H9 (cell line): ENCODE measurements at regions not wholly inside any gene's neighbourhood (a gene's known extent, or its start where the extent isn't known, plus 50 kb on each side); places are given as distances from the start of the nearest gene placed in this dataset.
A peak's percentile ranks its signal among the peaks of the same experiment; 100 is the strongest.

Source experiments
- DNase-seq: peaks from one replicate; pipeline ENCODE4 v3.0.0-alpha.2; 2017
- H2AFZ ChIP-seq: one replicate; pipeline ENCODE4 v1.6.1; 2013; ENCODE audit warnings: mild to moderate bottlenecking, low read length, control low read depth, moderate library complexity
- H2AK5ac ChIP-seq: 2 replicates; pipeline ENCODE4 v1.6.1; 2013; ENCODE audit warnings: low read length, control low read depth, mixed read lengths; ENCODE audit not compliant: insufficient read length
- H2BK120ac ChIP-seq: one replicate; pipeline ENCODE4 v1.6.1; 2013; ENCODE audit warnings: low read depth, mild to moderate bottlenecking, low read length, control low read depth, inconsistent platforms; ENCODE audit not compliant: poor library complexity, severe bottlenecking
- H2BK12ac ChIP-seq: 2 replicates; pipeline ENCODE4 v1.6.1; 2013; ENCODE audit warnings: low read length, control low read depth, mixed read lengths, low read depth; ENCODE audit not compliant: insufficient read length
- H2BK15ac ChIP-seq: 2 replicates; pipeline ENCODE4 v1.6.1; 2013; ENCODE audit warnings: low read depth, low read length, control low read depth
- H2BK20ac ChIP-seq: one replicate; pipeline ENCODE4 v1.6.1; 2013; ENCODE audit warnings: low read depth, mild to moderate bottlenecking, low read length, control low read depth, inconsistent platforms; ENCODE audit not compliant: poor library complexity, severe bottlenecking
- H2BK5ac ChIP-seq: 2 replicates; pipeline ENCODE4 v1.6.1; 2013; ENCODE audit warnings: low read length, control low read depth, mixed read lengths; ENCODE audit not compliant: insufficient read length
- H3K14ac ChIP-seq: 2 replicates; pipeline ENCODE4 v1.6.1; 2013; ENCODE audit warnings: low read length, control low read depth; ENCODE audit not compliant: insufficient read depth
- H3K18ac ChIP-seq: 2 replicates; pipeline ENCODE4 v1.6.1; 2013; ENCODE audit warnings: low read depth, mild to moderate bottlenecking, mixed read lengths, low read length, control low read depth; ENCODE audit not compliant: insufficient read length
- H3K23ac ChIP-seq: 2 replicates; pipeline ENCODE4 v1.6.1; 2013; ENCODE audit warnings: low read length, control low read depth, mixed read lengths, low read depth; ENCODE audit not compliant: insufficient read length
- H3K23me2 ChIP-seq: 2 replicates; pipeline ENCODE4 v1.6.1; 2013; ENCODE audit warnings: low read depth, mild to moderate bottlenecking, mixed read lengths, low read length, control low read depth; ENCODE audit not compliant: insufficient read length, poor library complexity, severe bottlenecking
- H3K27ac ChIP-seq: 2 replicates; pipeline ENCODE4 v1.5.1; 2013; ENCODE audit warnings: low read length, control low read depth, mixed read lengths, low read depth; ENCODE audit not compliant: insufficient read length
- H3K27me3 ChIP-seq: 2 replicates; pipeline ENCODE4 v1.6.1; 2013; ENCODE audit warnings: low read length, control low read depth, inconsistent platforms; ENCODE audit not compliant: insufficient read depth
- H3K4ac ChIP-seq: 2 replicates; pipeline ENCODE4 v1.6.1; 2013; ENCODE audit warnings: low read depth, mild to moderate bottlenecking, control low read depth, inconsistent platforms, low read length, moderate library complexity
- H3K4me1 ChIP-seq: 2 replicates; pipeline ENCODE4 v1.6.1; 2013; ENCODE audit warnings: low read length, control low read depth, inconsistent platforms; ENCODE audit not compliant: insufficient read depth
- H3K4me2 ChIP-seq: 2 replicates; pipeline ENCODE4 v1.6.1; 2013; ENCODE audit warnings: low read length, control low read depth, mixed read lengths; ENCODE audit not compliant: insufficient read length, insufficient read depth
- H3K56ac ChIP-seq: 2 replicates; pipeline ENCODE4 v1.6.1; 2013; ENCODE audit warnings: low read depth, mild to moderate bottlenecking, mixed read lengths, low read length, control low read depth; ENCODE audit not compliant: insufficient read length
- H3K79me1 ChIP-seq: 2 replicates; pipeline ENCODE4 v1.6.1; 2013; ENCODE audit warnings: low read depth, mild to moderate bottlenecking, moderate library complexity, low read length, control low read depth, inconsistent platforms; ENCODE audit not compliant: insufficient read depth, poor library complexity, severe bottlenecking
- H3K79me2 ChIP-seq: 2 replicates; pipeline ENCODE4 v1.6.1; 2013; ENCODE audit warnings: low read length, control low read depth, inconsistent platforms; ENCODE audit not compliant: insufficient read depth
- H3K9ac ChIP-seq: 2 replicates; pipeline ENCODE4 v1.6.1; 2013; ENCODE audit warnings: low read length, control low read depth, mixed read lengths; ENCODE audit not compliant: insufficient read length; ENCODE audit errors: extremely low read depth
- H3K9me3 ChIP-seq: one replicate; pipeline ENCODE4 v1.6.1; 2013; ENCODE audit warnings: low read depth, low read length, inconsistent platforms; ENCODE audit not compliant: control insufficient read depth
- H3T11ph ChIP-seq: one replicate; pipeline ENCODE4 v1.6.1; 2013; ENCODE audit warnings: mild to moderate bottlenecking, low read length, control low read depth, inconsistent platforms
- H4K20me1 ChIP-seq: one replicate; pipeline ENCODE4 v1.6.1; 2013; ENCODE audit not compliant: control insufficient read depth, insufficient read length, insufficient read depth
- H4K5ac ChIP-seq: 2 replicates; pipeline ENCODE4 v1.6.1; 2013; ENCODE audit warnings: low read depth, mild to moderate bottlenecking, mixed read lengths, low read length, control low read depth; ENCODE audit not compliant: insufficient read length
- H4K8ac ChIP-seq: replicated peaks from 2 replicates; pipeline ENCODE4 v1.6.1; 2013; ENCODE audit warnings: low read length, control low read depth, mixed read lengths, low read depth; ENCODE audit not compliant: insufficient read length
- H4K91ac ChIP-seq: 2 replicates; pipeline ENCODE4 v1.6.1; 2013; ENCODE audit warnings: low read depth, mild to moderate bottlenecking, moderate library complexity, mixed read lengths, low read length, control low read depth; ENCODE audit not compliant: insufficient read length
- H3K27ac Mint-ChIP-seq, 3 experiments: 2 replicates in 2 of 3; 3 replicates in 1 of 3; pipeline ENCODE4 v1.8.0; 2020 to 2021; ENCODE audit warnings: mixed read lengths in 3 of 3, mild to moderate bottlenecking in 1 of 3, moderate library complexity in 1 of 3
- H3K27me3 Mint-ChIP-seq: 2 replicates; pipeline ENCODE4 v1.8.0; 2021; ENCODE audit warnings: low read depth, mild to moderate bottlenecking, moderate library complexity, mixed read lengths
- H3K36me3 Mint-ChIP-seq, 3 experiments: 2 replicates in 2 of 3; 3 replicates in 1 of 3; pipeline ENCODE4 v1.8.0; 2020 to 2021; ENCODE audit warnings: low read depth in 3 of 3, mixed read lengths in 3 of 3; ENCODE audit not compliant: insufficient read depth in 1 of 3
- H3K4me1 Mint-ChIP-seq, 2 experiments: 2 replicates each; pipeline ENCODE4 v1.8.0; 2020; ENCODE audit warnings: mixed read lengths in 2 of 2
- H3K4me3 Mint-ChIP-seq, 2 experiments: 2 replicates in 1 of 2; 3 replicates in 1 of 2; pipeline ENCODE4 v1.8.0; 2020 to 2021; ENCODE audit warnings: mild to moderate bottlenecking in 2 of 2, mixed read lengths in 2 of 2, moderate library complexity in 1 of 2
- H3K9me3 Mint-ChIP-seq, 2 experiments: 2 replicates in 1 of 2; 3 replicates in 1 of 2; pipeline ENCODE4 v1.8.0; 2020; ENCODE audit warnings: mild to moderate bottlenecking in 2 of 2, mixed read lengths in 2 of 2, moderate library complexity in 1 of 2
- WGBS: extraction: QIAGEN DNeasy Blood & Tissue Kit; methylation state at CpG from one replicate; pipeline ENCODE4 v1.1.7; 2013; ENCODE audit warnings: missing lambda C conversion rate, low lambda C conversion rate, mixed read lengths; ENCODE audit not compliant: insufficient read length; ENCODE audit errors: extremely low coverage; 5-methylcytosine and 5-hydroxymethylcytosine counted together
- TF ChIP-seq, protein P1 (sequence below): fragments of 200-600 bp; sonication (generic); conservative IDR thresholded peaks from 3 replicates; pipeline ENCODE4 v1.8.0; 2021; ENCODE audit warnings: antibody characterized with exemption, mild to moderate bottlenecking

- no peaks in the 10 kb centered on the region for H3K9me3 Mint-ChIP-seq
- no peaks in the 10 kb centered on the region for H3K27me3 Mint-ChIP-seq
- no peak overlapping the region for H3K4me3 Mint-ChIP-seq
These were observed 225.6 kb downstream of the RAP2A start for GRCh38 chr13:97659602-97660001.

More at GRCh38 chr13:97659602-97660001, 225.6 kb downstream of the RAP2A start:
- Histone ChIP-seq H3K27me3 (no peaks in the 10 kb centered on the region), H2AK5ac (no peak overlapping the region), H2BK120ac (no peak overlapping the region), H3K4ac (no peak overlapping the region), H4K8ac (no peak overlapping the region), H3K9ac (no peak overlapping the region), H3K18ac (no peak overlapping the region), H4K5ac (no peak overlapping the region), H3K4me2 (no peak overlapping the region), H3K14ac (no peak overlapping the region), H2BK20ac (no peak overlapping the region), H2BK12ac (no peak overlapping the region), H4K20me1 (no peaks in the 10 kb centered on the region), H2BK5ac (no peak overlapping the region), H3K79me1 (no peaks in the 10 kb centered on the region), H2BK15ac (no peak overlapping the region), H3K79me2 (no peaks in the 10 kb centered on the region), H3K23me2 (no peaks in the 10 kb centered on the region), H3T11ph (no peak overlapping the region), H3K56ac (no peak overlapping the region), H3K9me3 (no peaks in the 10 kb centered on the region), H3K4me1 (no peaks in the 10 kb centered on the region), H3K27ac (no peak overlapping the region), H4K91ac (no peak overlapping the region), H3K23ac (no peak overlapping the region), H2AFZ (no peak overlapping the region)
- DNase-seq: no peak
- WGBS: no CpG with 5 or more reads among the region's 4 CpGs
- TF ChIP-seq, protein P1, sequence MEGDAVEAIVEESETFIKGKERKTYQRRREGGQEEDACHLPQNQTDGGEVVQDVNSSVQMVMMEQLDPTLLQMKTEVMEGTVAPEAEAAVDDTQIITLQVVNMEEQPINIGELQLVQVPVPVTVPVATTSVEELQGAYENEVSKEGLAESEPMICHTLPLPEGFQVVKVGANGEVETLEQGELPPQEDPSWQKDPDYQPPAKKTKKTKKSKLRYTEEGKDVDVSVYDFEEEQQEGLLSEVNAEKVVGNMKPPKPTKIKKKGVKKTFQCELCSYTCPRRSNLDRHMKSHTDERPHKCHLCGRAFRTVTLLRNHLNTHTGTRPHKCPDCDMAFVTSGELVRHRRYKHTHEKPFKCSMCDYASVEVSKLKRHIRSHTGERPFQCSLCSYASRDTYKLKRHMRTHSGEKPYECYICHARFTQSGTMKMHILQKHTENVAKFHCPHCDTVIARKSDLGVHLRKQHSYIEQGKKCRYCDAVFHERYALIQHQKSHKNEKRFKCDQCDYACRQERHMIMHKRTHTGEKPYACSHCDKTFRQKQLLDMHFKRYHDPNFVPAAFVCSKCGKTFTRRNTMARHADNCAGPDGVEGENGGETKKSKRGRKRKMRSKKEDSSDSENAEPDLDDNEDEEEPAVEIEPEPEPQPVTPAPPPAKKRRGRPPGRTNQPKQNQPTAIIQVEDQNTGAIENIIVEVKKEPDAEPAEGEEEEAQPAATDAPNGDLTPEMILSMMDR: peak; percentile 35; the same call in 2 of the 3 replicates
- Mint-ChIP-seq H3K27ac (no peak overlapping the region), H3K4me1 (peaks cover 5 to 10% of the 10 kb centered on the region in 2 experiments), H3K36me3 (no peaks in the 10 kb centered on the region)
